H9 (cell line): ENCODE measurements at regions not wholly inside any gene's neighbourhood (a gene's known extent, or its start where the extent isn't known, plus 50 kb on each side); places are given as distances from the start of the nearest gene placed in this dataset.

ENCODE experiments used
- DNase-seq: peaks from one replicate; pipeline ENCODE4 v3.0.0-alpha.2; 2017
- H2AFZ ChIP-seq: one replicate; pipeline ENCODE4 v1.6.1; 2013; ENCODE audit warnings: mild to moderate bottlenecking, low read length, control low read depth, moderate library complexity
- H2AK5ac ChIP-seq: 2 replicates; pipeline ENCODE4 v1.6.1; 2013; ENCODE audit warnings: low read length, control low read depth, mixed read lengths; ENCODE audit not compliant: insufficient read length
- H2BK120ac ChIP-seq: one replicate; pipeline ENCODE4 v1.6.1; 2013; ENCODE audit warnings: low read depth, mild to moderate bottlenecking, low read length, control low read depth, inconsistent platforms; ENCODE audit not compliant: poor library complexity, severe bottlenecking
- H2BK12ac ChIP-seq: 2 replicates; pipeline ENCODE4 v1.6.1; 2013; ENCODE audit warnings: low read length, control low read depth, mixed read lengths, low read depth; ENCODE audit not compliant: insufficient read length
- H2BK15ac ChIP-seq: 2 replicates; pipeline ENCODE4 v1.6.1; 2013; ENCODE audit warnings: low read depth, low read length, control low read depth
- H2BK20ac ChIP-seq: one replicate; pipeline ENCODE4 v1.6.1; 2013; ENCODE audit warnings: low read depth, mild to moderate bottlenecking, low read length, control low read depth, inconsistent platforms; ENCODE audit not compliant: poor library complexity, severe bottlenecking
- H2BK5ac ChIP-seq: 2 replicates; pipeline ENCODE4 v1.6.1; 2013; ENCODE audit warnings: low read length, control low read depth, mixed read lengths; ENCODE audit not compliant: insufficient read length
- H3K14ac ChIP-seq: 2 replicates; pipeline ENCODE4 v1.6.1; 2013; ENCODE audit warnings: low read length, control low read depth; ENCODE audit not compliant: insufficient read depth
- H3K18ac ChIP-seq: 2 replicates; pipeline ENCODE4 v1.6.1; 2013; ENCODE audit warnings: low read depth, mild to moderate bottlenecking, mixed read lengths, low read length, control low read depth; ENCODE audit not compliant: insufficient read length
- H3K23ac ChIP-seq: 2 replicates; pipeline ENCODE4 v1.6.1; 2013; ENCODE audit warnings: low read length, control low read depth, mixed read lengths, low read depth; ENCODE audit not compliant: insufficient read length
- H3K23me2 ChIP-seq: 2 replicates; pipeline ENCODE4 v1.6.1; 2013; ENCODE audit warnings: low read depth, mild to moderate bottlenecking, mixed read lengths, low read length, control low read depth; ENCODE audit not compliant: insufficient read length, poor library complexity, severe bottlenecking
- H3K27ac ChIP-seq: 2 replicates; pipeline ENCODE4 v1.5.1; 2013; ENCODE audit warnings: low read length, control low read depth, mixed read lengths, low read depth; ENCODE audit not compliant: insufficient read length
- H3K27me3 ChIP-seq: 2 replicates; pipeline ENCODE4 v1.6.1; 2013; ENCODE audit warnings: low read length, control low read depth, inconsistent platforms; ENCODE audit not compliant: insufficient read depth
- H3K4ac ChIP-seq: 2 replicates; pipeline ENCODE4 v1.6.1; 2013; ENCODE audit warnings: low read depth, mild to moderate bottlenecking, control low read depth, inconsistent platforms, low read length, moderate library complexity
- H3K4me1 ChIP-seq: 2 replicates; pipeline ENCODE4 v1.6.1; 2013; ENCODE audit warnings: low read length, control low read depth, inconsistent platforms; ENCODE audit not compliant: insufficient read depth
- H3K4me2 ChIP-seq: 2 replicates; pipeline ENCODE4 v1.6.1; 2013; ENCODE audit warnings: low read length, control low read depth, mixed read lengths; ENCODE audit not compliant: insufficient read length, insufficient read depth
- H3K56ac ChIP-seq: 2 replicates; pipeline ENCODE4 v1.6.1; 2013; ENCODE audit warnings: low read depth, mild to moderate bottlenecking, mixed read lengths, low read length, control low read depth; ENCODE audit not compliant: insufficient read length
- H3K79me1 ChIP-seq: 2 replicates; pipeline ENCODE4 v1.6.1; 2013; ENCODE audit warnings: low read depth, mild to moderate bottlenecking, moderate library complexity, low read length, control low read depth, inconsistent platforms; ENCODE audit not compliant: insufficient read depth, poor library complexity, severe bottlenecking
- H3K79me2 ChIP-seq: 2 replicates; pipeline ENCODE4 v1.6.1; 2013; ENCODE audit warnings: low read length, control low read depth, inconsistent platforms; ENCODE audit not compliant: insufficient read depth
- H3K9ac ChIP-seq: 2 replicates; pipeline ENCODE4 v1.6.1; 2013; ENCODE audit warnings: low read length, control low read depth, mixed read lengths; ENCODE audit not compliant: insufficient read length; ENCODE audit errors: extremely low read depth
- H3K9me3 ChIP-seq: one replicate; pipeline ENCODE4 v1.6.1; 2013; ENCODE audit warnings: low read depth, low read length, inconsistent platforms; ENCODE audit not compliant: control insufficient read depth
- H3T11ph ChIP-seq: one replicate; pipeline ENCODE4 v1.6.1; 2013; ENCODE audit warnings: mild to moderate bottlenecking, low read length, control low read depth, inconsistent platforms
- H4K20me1 ChIP-seq: one replicate; pipeline ENCODE4 v1.6.1; 2013; ENCODE audit not compliant: control insufficient read depth, insufficient read length, insufficient read depth
- H4K5ac ChIP-seq: 2 replicates; pipeline ENCODE4 v1.6.1; 2013; ENCODE audit warnings: low read depth, mild to moderate bottlenecking, mixed read lengths, low read length, control low read depth; ENCODE audit not compliant: insufficient read length
- H4K8ac ChIP-seq: replicated peaks from 2 replicates; pipeline ENCODE4 v1.6.1; 2013; ENCODE audit warnings: low read length, control low read depth, mixed read lengths, low read depth; ENCODE audit not compliant: insufficient read length
- H4K91ac ChIP-seq: 2 replicates; pipeline ENCODE4 v1.6.1; 2013; ENCODE audit warnings: low read depth, mild to moderate bottlenecking, moderate library complexity, mixed read lengths, low read length, control low read depth; ENCODE audit not compliant: insufficient read length
- H3K27ac Mint-ChIP-seq, 3 experiments: 2 replicates in 2 of 3; 3 replicates in 1 of 3; pipeline ENCODE4 v1.8.0; 2020 to 2021; ENCODE audit warnings: mixed read lengths in 3 of 3, mild to moderate bottlenecking in 1 of 3, moderate library complexity in 1 of 3
- H3K27me3 Mint-ChIP-seq: 2 replicates; pipeline ENCODE4 v1.8.0; 2021; ENCODE audit warnings: low read depth, mild to moderate bottlenecking, moderate library complexity, mixed read lengths
- H3K36me3 Mint-ChIP-seq, 3 experiments: 2 replicates in 2 of 3; 3 replicates in 1 of 3; pipeline ENCODE4 v1.8.0; 2020 to 2021; ENCODE audit warnings: low read depth in 3 of 3, mixed read lengths in 3 of 3; ENCODE audit not compliant: insufficient read depth in 1 of 3
- H3K4me1 Mint-ChIP-seq, 2 experiments: 2 replicates each; pipeline ENCODE4 v1.8.0; 2020; ENCODE audit warnings: mixed read lengths in 2 of 2
- H3K4me3 Mint-ChIP-seq, 2 experiments: 2 replicates in 1 of 2; 3 replicates in 1 of 2; pipeline ENCODE4 v1.8.0; 2020 to 2021; ENCODE audit warnings: mild to moderate bottlenecking in 2 of 2, mixed read lengths in 2 of 2, moderate library complexity in 1 of 2
- H3K9me3 Mint-ChIP-seq, 2 experiments: 2 replicates in 1 of 2; 3 replicates in 1 of 2; pipeline ENCODE4 v1.8.0; 2020; ENCODE audit warnings: mild to moderate bottlenecking in 2 of 2, mixed read lengths in 2 of 2, moderate library complexity in 1 of 2
- CTCF ChIP-seq: fragments of 200-600 bp; sonication (generic); conservative IDR thresholded peaks from 3 replicates; pipeline ENCODE4 v1.8.0; 2021; ENCODE audit warnings: antibody characterized with exemption, mild to moderate bottlenecking

GRCh38 chr15:94910166-94910565 lies 678.8 kb downstream of the MCTP2 start:
- Histone ChIP-seq H2BK5ac (no peak overlapping the region), H3K23me2 (no peaks in the 10 kb centered on the region), H3K4me2 (no peak overlapping the region), H3K23ac (no peak overlapping the region), H3K14ac (no peak overlapping the region), H4K20me1 (no peaks in the 10 kb centered on the region), H3K27me3 (no peaks in the 10 kb centered on the region), H3K9ac (no peak overlapping the region), H2BK12ac (no peak overlapping the region), H3K27ac (no peak overlapping the region), H3K56ac (no peak overlapping the region), H2AK5ac (no peak overlapping the region), H3K18ac (no peak overlapping the region), H3T11ph (no peak overlapping the region), H2BK20ac (no peak overlapping the region), H2BK15ac (no peak overlapping the region), H2AFZ (no peak overlapping the region), H3K4me1 (no peaks in the 10 kb centered on the region), H3K9me3 (no peaks in the 10 kb centered on the region), H4K91ac (no peak overlapping the region), H4K5ac (no peak overlapping the region), H3K4ac (no peak overlapping the region), H2BK120ac (no peak overlapping the region), H3K79me2 (no peaks in the 10 kb centered on the region), H4K8ac (no peak overlapping the region), H3K79me1 (no peaks in the 10 kb centered on the region)
- no peak for DNase-seq
- Mint-ChIP-seq H3K9me3 (peaks cover 0 to 9% of the 10 kb centered on the region in 2 experiments; a peak in 3 of 5 replicates), H3K4me1 (no peaks in the 10 kb centered on the region; a peak in 1 of 4 replicates), H3K27ac (no peak overlapping the region), H3K4me3 (no peak overlapping the region), H3K36me3 (no peaks in the 10 kb centered on the region), H3K27me3 (no peaks in the 10 kb centered on the region)
- no peak for TF ChIP-seq CTCF
